ENCODE measurements at regions not wholly inside any gene's neighbourhood (a gene's known extent, or its start where the extent isn't known, plus 50 kb on each side); places are given as distances from the start of the nearest gene placed in this dataset.

DNA sequence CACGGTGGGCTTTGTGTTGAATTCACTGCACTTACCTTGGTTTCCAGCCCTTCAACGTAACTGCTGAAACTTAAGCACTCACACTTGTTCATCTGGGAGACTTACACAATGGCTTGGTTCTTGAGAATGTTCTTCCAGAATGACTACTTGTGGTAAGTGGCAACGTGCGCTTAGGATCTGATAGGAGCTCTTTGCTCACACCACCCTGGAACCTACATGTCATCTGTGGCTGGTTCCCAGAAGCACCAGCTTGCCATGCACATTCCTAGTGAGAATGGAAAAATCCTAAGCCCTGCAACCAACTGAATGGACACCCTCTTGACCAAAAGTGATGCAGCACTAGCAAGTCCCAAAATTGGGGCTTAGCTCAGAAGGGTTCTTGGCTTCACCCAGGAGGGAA is 59.0 kb upstream of the FAM181A start:
- H3K4me2 ChIP-seq (ENCODE audit: insufficient read depth, low read length) = no peak overlapping the region
- H4K20me1 ChIP-seq (replicated peaks; ENCODE audit: control insufficient read depth, insufficient read depth, low read length) = no peaks in the 10 kb centered on the region
- DNase-seq (ENCODE audit: extremely low read depth in 1 of 4, low spot score in 3 of 4) = no peak
- H3K27ac ChIP-seq (ENCODE audit: extremely low read depth, low read depth, low read length) = no peak overlapping the region
- no TSS peak for BruUV-seq (replicated peaks)
- TF ChIP-seq C11orf30 (IDR thresholded peaks at IDR 0.05; ENCODE audit: low read depth) (no peak), TCF7L2 (IDR thresholded peaks at IDR 0.05; ENCODE audit: low read depth, low read length) (no peak), TEAD4 (IDR thresholded peaks at IDR 0.05; ENCODE audit: low read length) (no peak), TEAD4 (CRISPR knock-in tag; IDR thresholded peaks at IDR 0.05; ENCODE audit: borderline replicate concordance) (no peak), POLR2H (tag; IDR thresholded peaks at IDR 0.05; ENCODE audit: low read depth) (no peak), ZNF274 (IDR thresholded peaks at IDR 0.05; ENCODE audit: borderline replicate concordance, low read depth, low read length) (no peak), CCNT2 (IDR thresholded peaks at IDR 0.05; ENCODE audit: borderline replicate concordance, extremely low read depth, insufficient read length, low read depth, low read length) (no peak), ZNF551 (CRISPR knock-in tag; IDR thresholded peaks at IDR 0.05) (no peak), ZNF639 (CRISPR knock-in tag; conservative IDR thresholded peaks at IDR 0.05 in 1 of 2, IDR thresholded peaks at IDR 0.05 in 1 of 2) (no peak)
- no peak overlapping the region for H3K4me3 ChIP-seq
- ChIA-PET CTCF (ENCODE audit: low intra/inter-chr PET ratio) (no interaction called here), POLR2A (no interaction called here)
- H3K9me1 ChIP-seq (ENCODE audit: control insufficient read depth, insufficient read depth, low read length) = no peaks in the 10 kb centered on the region
- WGBS (ENCODE audit: insufficient coverage, low coverage, missing lambda C conversion rate) = 0% methylated on average over 2 of the region's 4 CpGs
- in situ Hi-C loops (cut with MboI) (no loop called here), intact Hi-C loops (cut with micrococcal nuclease) (no loop called here)
- no peak for FAIRE-seq
- H2AFZ ChIP-seq (ENCODE audit: low read depth, low read length) = no peak overlapping the region
- no peaks in the 10 kb centered on the region for H3K9me3 ChIP-seq (replicated peaks; ENCODE audit: control insufficient read depth, insufficient read depth, low read depth, low read length)
- H3K4me1 ChIP-seq (replicated peaks in 1 of 2; ENCODE audit: control insufficient read depth in 2 of 2, insufficient read depth in 2 of 2, low read length in 2 of 2) = no peaks in the 10 kb centered on the region
- no peaks in the 10 kb centered on the region for H3K36me3 ChIP-seq (ENCODE audit: control insufficient read depth, insufficient read depth, low read length)
- no peak overlapping the region for H3K9ac ChIP-seq (ENCODE audit: insufficient read depth in 1 of 2, low read depth in 2 of 2, low read length in 2 of 2)
- ATAC-seq = no peak
- H3K79me2 ChIP-seq (ENCODE audit: control insufficient read depth, insufficient read depth, low read length) = no peaks in the 10 kb centered on the region
- no peaks in the 10 kb centered on the region for H3K27me3 ChIP-seq (ENCODE audit: control insufficient read depth in 2 of 2, insufficient read depth in 2 of 2, low read length in 2 of 2)

Measured in K562 (cell line).